22Rv1 (cell line): ENCODE measurements at regions not wholly inside any gene's neighbourhood (a gene's known extent, or its start where the extent isn't known, plus 50 kb on each side); places are given as distances from the start of the nearest gene placed in this dataset.

ENCODE experiments used
- ZFX ChIP-seq: fragments of 450-650 bp; IDR thresholded peaks from 2 replicates; pipeline ENCODE4 v1.6.1; 2017; ENCODE audit warnings: antibody characterized with exemption, borderline replicate concordance
- TF ChIP-seq, protein P1 (sequence below): fragments of 450-650 bp; IDR thresholded peaks from 2 replicates; pipeline ENCODE4 v1.5.1; 2017; ENCODE audit warnings: mild to moderate bottlenecking

DNA sequence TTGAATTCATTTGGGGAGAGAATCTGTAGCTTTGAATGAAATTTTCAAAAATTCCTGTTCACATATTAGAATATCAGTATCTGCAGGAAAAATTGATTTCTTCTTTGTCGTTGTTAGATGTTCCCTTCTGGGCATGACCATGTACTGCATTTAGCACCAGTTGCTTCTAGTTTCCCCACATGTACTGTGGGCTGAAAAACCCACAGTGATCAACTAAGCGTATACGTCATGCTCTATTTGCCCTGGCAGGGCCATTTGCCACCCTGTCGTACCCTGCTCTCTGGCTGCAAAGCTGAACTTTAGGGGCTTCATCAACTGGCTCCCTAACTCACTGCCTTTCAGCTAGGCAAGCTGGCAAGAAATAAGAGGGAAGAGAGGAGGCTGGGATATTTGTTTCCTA is 340.7 kb upstream of the TSHZ2 start:
- TF ChIP-seq, protein P1, sequence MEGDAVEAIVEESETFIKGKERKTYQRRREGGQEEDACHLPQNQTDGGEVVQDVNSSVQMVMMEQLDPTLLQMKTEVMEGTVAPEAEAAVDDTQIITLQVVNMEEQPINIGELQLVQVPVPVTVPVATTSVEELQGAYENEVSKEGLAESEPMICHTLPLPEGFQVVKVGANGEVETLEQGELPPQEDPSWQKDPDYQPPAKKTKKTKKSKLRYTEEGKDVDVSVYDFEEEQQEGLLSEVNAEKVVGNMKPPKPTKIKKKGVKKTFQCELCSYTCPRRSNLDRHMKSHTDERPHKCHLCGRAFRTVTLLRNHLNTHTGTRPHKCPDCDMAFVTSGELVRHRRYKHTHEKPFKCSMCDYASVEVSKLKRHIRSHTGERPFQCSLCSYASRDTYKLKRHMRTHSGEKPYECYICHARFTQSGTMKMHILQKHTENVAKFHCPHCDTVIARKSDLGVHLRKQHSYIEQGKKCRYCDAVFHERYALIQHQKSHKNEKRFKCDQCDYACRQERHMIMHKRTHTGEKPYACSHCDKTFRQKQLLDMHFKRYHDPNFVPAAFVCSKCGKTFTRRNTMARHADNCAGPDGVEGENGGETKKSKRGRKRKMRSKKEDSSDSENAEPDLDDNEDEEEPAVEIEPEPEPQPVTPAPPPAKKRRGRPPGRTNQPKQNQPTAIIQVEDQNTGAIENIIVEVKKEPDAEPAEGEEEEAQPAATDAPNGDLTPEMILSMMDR, result no peak
- no peak for TF ChIP-seq ZFX
